ENCODE measurements at regions not wholly inside any gene's neighbourhood (a gene's known extent, or its start where the extent isn't known, plus 50 kb on each side); places are given as distances from the start of the nearest gene placed in this dataset.

- no peak for TF ChIP-seq CTCF (IDR thresholded peaks at IDR 0.05; ENCODE audit: insufficient read depth, low read length, poor library complexity, severe bottlenecking)
- no peak for TF ChIP-seq EZH2phosphoT487 (conservative IDR thresholded peaks at IDR 0.05; ENCODE audit: low read length)
Observed at GRCh38 chr13:64755961-64756360, 2474.2 kb downstream of the PCDH9 start.

Data from SU-DHL-6 (cell line).